SK-N-MC (cell line): ENCODE measurements at regions not wholly inside any gene's neighbourhood (a gene's known extent, or its start where the extent isn't known, plus 50 kb on each side); places are given as distances from the start of the nearest gene placed in this dataset.

Experiments used
- EZH2 ChIP-seq: fragments of 200-600 bp; sonication (generic); IDR thresholded peaks from one replicate; pipeline ENCODE4 v1.6.1; 2017; ENCODE audit warnings: antibody characterized with exemption
- FOXP2 ChIP-seq: optimal IDR thresholded peaks from 2 replicates; pipeline ENCODE3; 2011; ENCODE audit warnings: mild to moderate bottlenecking, moderate library complexity; ENCODE audit not compliant: insufficient read depth; ENCODE audit errors: extremely low read length, control extremely low read depth
- POLR2AphosphoS5 ChIP-seq: IDR thresholded peaks from 2 replicates; pipeline ENCODE4 v1.6.1; 2012; ENCODE audit warnings: mild to moderate bottlenecking, low read depth, low read length, borderline replicate concordance

- TF ChIP-seq POLR2AphosphoS5 (no peak), EZH2 (no peak), FOXP2 (no peak)
These were observed 424.2 kb upstream of the ROBO2 start for GRCh38 chr3:76615719-76616118.
